Neural progenitor cell (in vitro differentiated cells): ENCODE measurements at regions not wholly inside any gene's neighbourhood (a gene's known extent, or its start where the extent isn't known, plus 50 kb on each side); places are given as distances from the start of the nearest gene placed in this dataset.
"Not testable (repeated sequence)": the region's sequence is repeated elsewhere in the genome, so short reads cannot be mapped to it uniquely, and the experiment has no call there.

Experiments used
- DNase-seq: peaks from one replicate; pipeline ENCODE4 v3.0.0-alpha.2; 2016; ENCODE audit warnings: low spot score
- H2AFZ ChIP-seq: fragments of 200-600 bp; sonication (generic); replicated peaks from 2 replicates; pipeline ENCODE4 v1.6.1; 2016; ENCODE audit warnings: antibody characterized with exemption
- H3F3A ChIP-seq: fragments of 200-600 bp; sonication (generic); 2 replicates; pipeline ENCODE4 v1.6.1; 2016; ENCODE audit warnings: antibody characterized with exemption, low read depth
- H3K27ac ChIP-seq: fragments of 200-600 bp; sonication (generic); 2 replicates; pipeline ENCODE4 v1.5.1; 2016; ENCODE audit warnings: mild to moderate bottlenecking
- H3K27me3 ChIP-seq: fragments of 200-600 bp; sonication (generic); 2 replicates; pipeline ENCODE4 v1.6.1; 2016; ENCODE audit warnings: mild to moderate bottlenecking, moderate library complexity
- H3K36me3 ChIP-seq: fragments of 200-600 bp; sonication (generic); 2 replicates; pipeline ENCODE4 v1.5.1; 2016
- H3K4me1 ChIP-seq: fragments of 200-600 bp; sonication (generic); 2 replicates; pipeline ENCODE4 v1.6.1; 2016; ENCODE audit warnings: mixed run types
- H3K4me2 ChIP-seq: fragments of 200-600 bp; sonication (generic); 2 replicates; pipeline ENCODE4 v1.6.1; 2016
- H3K4me3 ChIP-seq: fragments of 200-600 bp; sonication (generic); 2 replicates; pipeline ENCODE4 v1.5.1; 2016
- H3K79me2 ChIP-seq: fragments of 200-600 bp; sonication (generic); 2 replicates; pipeline ENCODE4 v1.6.1; 2016; ENCODE audit warnings: low read depth
- H3K9ac ChIP-seq: fragments of 200-600 bp; sonication (generic); 2 replicates; pipeline ENCODE4 v1.6.1; 2016
- H3K9me3 ChIP-seq: fragments of 200-600 bp; sonication (generic); 2 replicates; pipeline ENCODE4 v1.5.1; 2016; ENCODE audit warnings: low read depth
- H4K20me1 ChIP-seq: fragments of 200-600 bp; sonication (generic); 2 replicates; pipeline ENCODE4 v1.6.1; 2016; ENCODE audit warnings: low read depth
- H3K27ac Mint-ChIP-seq: 3 replicates; pipeline ENCODE4 v1.8.0; 2021; ENCODE audit warnings: mixed read lengths
- H3K27me3 Mint-ChIP-seq: 2 replicates; pipeline ENCODE4 v1.8.0; 2022; ENCODE audit warnings: low read depth, mild to moderate bottlenecking, inconsistent platforms, moderate library complexity, mixed read lengths; ENCODE audit not compliant: insufficient read depth
- H3K36me3 Mint-ChIP-seq: 3 replicates; pipeline ENCODE4 v1.8.0; 2021; ENCODE audit warnings: mixed read lengths
- H3K4me1 Mint-ChIP-seq: 3 replicates; pipeline ENCODE4 v1.8.0; 2021; ENCODE audit warnings: mixed read lengths
- H3K4me3 Mint-ChIP-seq: 3 replicates; pipeline ENCODE4 v1.8.0; 2021; ENCODE audit warnings: mild to moderate bottlenecking, moderate library complexity, mixed read lengths
- H3K9me3 Mint-ChIP-seq: 3 replicates; pipeline ENCODE4 v1.8.0; 2020; ENCODE audit warnings: mixed read lengths
- EZH2 ChIP-seq: fragments of 200-600 bp; sonication (generic); IDR thresholded peaks from 2 replicates; pipeline ENCODE4 v1.6.1; 2017; ENCODE audit warnings: antibody characterized with exemption, mild to moderate bottlenecking, moderate library complexity
- EZH2phosphoT487 ChIP-seq: fragments of 200-600 bp; sonication (generic); IDR thresholded peaks from 2 replicates; pipeline ENCODE4 v1.6.1; 2017; ENCODE audit warnings: antibody characterized with exemption
- TF ChIP-seq, protein P1 (sequence below): fragments of 200-600 bp; sonication (generic); IDR thresholded peaks from 2 replicates; pipeline ENCODE4 v1.5.1; 2017; ENCODE audit warnings: antibody characterized with exemption, mild to moderate bottlenecking

DNA sequence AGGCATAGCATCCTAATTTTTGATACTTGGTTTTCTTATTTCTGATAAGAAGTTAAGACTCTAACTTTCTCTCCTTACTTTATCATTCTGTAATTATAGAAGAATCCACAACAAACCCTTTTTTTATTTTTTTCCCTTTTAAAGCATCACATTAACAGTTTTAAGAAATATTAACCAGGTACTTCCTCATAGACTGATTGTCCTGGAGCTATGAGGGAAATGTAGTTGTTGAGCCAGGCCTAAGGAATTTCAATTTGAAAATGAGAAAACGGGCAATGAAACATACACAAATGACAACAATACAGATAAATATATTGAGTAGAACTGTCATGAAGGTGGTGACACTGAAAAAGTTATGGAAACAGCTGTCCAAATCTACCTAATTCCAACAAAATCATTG lies 569.0 kb downstream of the KCNA4 start:
- Histone ChIP-seq H3K9me3 (no peaks in the 10 kb centered on the region), H3F3A (no peaks in the 10 kb centered on the region), H3K79me2 (no peaks in the 10 kb centered on the region), H3K4me3 (no peak overlapping the region), H2AFZ (peak overlapping the region; percentile 53), H3K27ac (no peak overlapping the region), H4K20me1 (no peaks in the 10 kb centered on the region), H3K4me1 (no peaks in the 10 kb centered on the region), H3K36me3 (no peaks in the 10 kb centered on the region), H3K4me2 (no peak overlapping the region), H3K9ac (no peak overlapping the region), H3K27me3 (no peaks in the 10 kb centered on the region)
- Mint-ChIP-seq H3K9me3 (no peaks in the 10 kb centered on the region), H3K4me1 (no peaks in the 10 kb centered on the region), H3K4me3 (no peak overlapping the region), H3K27me3 (no peaks in the 10 kb centered on the region), H3K27ac (no peak overlapping the region), H3K36me3 (no peaks in the 10 kb centered on the region)
- no peak for DNase-seq
- TF ChIP-seq, protein P1, sequence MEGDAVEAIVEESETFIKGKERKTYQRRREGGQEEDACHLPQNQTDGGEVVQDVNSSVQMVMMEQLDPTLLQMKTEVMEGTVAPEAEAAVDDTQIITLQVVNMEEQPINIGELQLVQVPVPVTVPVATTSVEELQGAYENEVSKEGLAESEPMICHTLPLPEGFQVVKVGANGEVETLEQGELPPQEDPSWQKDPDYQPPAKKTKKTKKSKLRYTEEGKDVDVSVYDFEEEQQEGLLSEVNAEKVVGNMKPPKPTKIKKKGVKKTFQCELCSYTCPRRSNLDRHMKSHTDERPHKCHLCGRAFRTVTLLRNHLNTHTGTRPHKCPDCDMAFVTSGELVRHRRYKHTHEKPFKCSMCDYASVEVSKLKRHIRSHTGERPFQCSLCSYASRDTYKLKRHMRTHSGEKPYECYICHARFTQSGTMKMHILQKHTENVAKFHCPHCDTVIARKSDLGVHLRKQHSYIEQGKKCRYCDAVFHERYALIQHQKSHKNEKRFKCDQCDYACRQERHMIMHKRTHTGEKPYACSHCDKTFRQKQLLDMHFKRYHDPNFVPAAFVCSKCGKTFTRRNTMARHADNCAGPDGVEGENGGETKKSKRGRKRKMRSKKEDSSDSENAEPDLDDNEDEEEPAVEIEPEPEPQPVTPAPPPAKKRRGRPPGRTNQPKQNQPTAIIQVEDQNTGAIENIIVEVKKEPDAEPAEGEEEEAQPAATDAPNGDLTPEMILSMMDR, result no peak
- no peak for TF ChIP-seq EZH2
- TF ChIP-seq EZH2phosphoT487, result no peak

DNA sequence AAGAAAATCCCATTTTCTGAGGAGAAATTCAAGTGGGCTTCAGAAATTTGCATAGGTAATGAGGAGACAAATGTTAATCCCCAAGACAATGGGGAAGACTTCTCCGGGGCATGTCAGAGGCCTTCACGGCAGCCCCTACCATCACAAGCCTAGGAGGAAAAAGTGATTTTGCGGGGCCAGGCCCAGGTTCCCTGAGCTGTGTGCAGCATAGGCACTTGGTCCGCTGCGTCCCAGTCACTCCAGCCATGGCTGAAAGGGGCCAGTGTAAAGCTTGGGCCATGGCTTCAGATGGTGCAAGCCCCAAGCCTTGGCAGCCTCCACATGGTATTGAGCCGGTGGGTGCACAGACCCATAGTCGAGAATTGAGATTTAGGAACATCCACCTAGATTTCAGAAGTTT lies 570.7 kb downstream of the KCNA4 start:
- Mint-ChIP-seq H3K27me3 (no peaks in the 10 kb centered on the region), H3K36me3 (no peaks in the 10 kb centered on the region), H3K4me3 (no peak overlapping the region), H3K9me3 (no peaks in the 10 kb centered on the region), H3K27ac (no peak overlapping the region), H3K4me1 (no peaks in the 10 kb centered on the region)
- no peak overlapping the region for H3K4me3 ChIP-seq
- H3K9ac ChIP-seq, result no peak overlapping the region
- no peak overlapping the region for H2AFZ ChIP-seq
- no peak for TF ChIP-seq EZH2
- TF ChIP-seq EZH2phosphoT487, result no peak
- TF ChIP-seq, protein P1, result no peak
- H3K4me2 ChIP-seq, result no peak overlapping the region
- no peaks in the 10 kb centered on the region for H3K79me2 ChIP-seq
- no peaks in the 10 kb centered on the region for H3K9me3 ChIP-seq
- H3K36me3 ChIP-seq, result no peaks in the 10 kb centered on the region
- no peaks in the 10 kb centered on the region for H4K20me1 ChIP-seq
- no peaks in the 10 kb centered on the region for H3K4me1 ChIP-seq
- H3K27ac ChIP-seq, result no peak overlapping the region
- H3F3A ChIP-seq, result no peaks in the 10 kb centered on the region
- no peaks in the 10 kb centered on the region for H3K27me3 ChIP-seq
- DNase-seq, result no peak

DNA sequence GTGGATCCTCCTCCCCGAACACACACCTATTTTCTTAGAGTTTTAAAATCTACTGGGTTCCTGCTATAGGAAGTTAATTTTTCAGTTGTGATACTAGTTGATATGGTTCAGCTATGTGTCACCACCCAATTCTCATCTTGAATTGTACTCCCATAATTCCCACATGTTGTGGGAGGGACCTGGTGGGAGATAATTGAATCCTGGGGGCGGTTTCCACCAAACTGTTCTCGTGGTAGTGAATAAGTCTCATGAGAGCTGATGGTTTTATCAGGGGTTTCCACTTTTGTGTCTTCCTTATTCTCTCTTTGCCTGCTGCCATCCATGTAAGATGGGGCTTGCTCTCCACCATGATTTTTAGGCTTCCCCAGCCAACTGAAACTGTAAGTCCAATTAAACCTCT lies 571.6 kb downstream of the KCNA4 start:
- not testable (repeated sequence) for H2AFZ ChIP-seq, H3K9me3 ChIP-seq, H3K27me3 Mint-ChIP-seq, DNase-seq, H3K4me1 Mint-ChIP-seq, H3K9me3 Mint-ChIP-seq, H3K27ac ChIP-seq, H3F3A ChIP-seq, H3K27ac Mint-ChIP-seq, H3K36me3 ChIP-seq, H3K9ac ChIP-seq, H3K79me2 ChIP-seq, H3K4me2 ChIP-seq, H3K4me3 Mint-ChIP-seq, H3K4me3 ChIP-seq, H3K4me1 ChIP-seq, H3K36me3 Mint-ChIP-seq, H4K20me1 ChIP-seq, H3K27me3 ChIP-seq

DNA sequence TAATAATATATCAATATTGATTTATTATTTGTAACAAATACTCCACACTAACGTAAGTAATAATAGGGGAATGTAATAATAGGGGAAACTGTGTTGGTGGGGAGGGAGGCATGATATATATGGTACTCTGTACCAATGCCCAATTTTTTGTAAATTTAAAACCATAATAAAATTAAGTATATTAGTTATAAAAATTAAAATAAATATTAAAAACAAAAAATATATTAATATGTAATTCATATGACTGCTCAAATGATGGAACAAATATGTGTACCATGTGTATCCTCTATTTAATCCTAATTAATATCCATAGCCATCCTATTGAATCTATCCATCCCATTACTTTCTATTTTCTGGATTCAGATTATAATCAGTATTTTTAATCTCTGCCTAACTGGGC lies 578.0 kb downstream of the KCNA4 start:
- Mint-ChIP-seq H3K27me3 (no peaks in the 10 kb centered on the region), H3K4me1 (no peaks in the 10 kb centered on the region), H3K27ac (no peak overlapping the region), H3K36me3 (no peaks in the 10 kb centered on the region), H3K9me3 (no peaks in the 10 kb centered on the region), H3K4me3 (no peak overlapping the region)
- Histone ChIP-seq H2AFZ (no peak overlapping the region), H3K79me2 (no peaks in the 10 kb centered on the region), H3K4me3 (no peak overlapping the region), H3K9me3 (no peaks in the 10 kb centered on the region), H3K4me2 (no peak overlapping the region), H3K27me3 (no peaks in the 10 kb centered on the region), H3K36me3 (no peaks in the 10 kb centered on the region), H3F3A (no peaks in the 10 kb centered on the region), H3K4me1 (no peaks in the 10 kb centered on the region), H3K9ac (no peak overlapping the region), H4K20me1 (no peaks in the 10 kb centered on the region), H3K27ac (no peak overlapping the region)
- TF ChIP-seq EZH2phosphoT487, result no peak
- no peak for TF ChIP-seq EZH2
- TF ChIP-seq, protein P1, result no peak
- no peak for DNase-seq
